Endothelial cell of umbilical vein (primary cell): ENCODE measurements at regions not wholly inside any gene's neighbourhood (a gene's known extent, or its start where the extent isn't known, plus 50 kb on each side); places are given as distances from the start of the nearest gene placed in this dataset.

Experiments used
- CTCF ChIP-seq, 2 donors: IDR thresholded peaks; 1 replicate in 1 of 2; 2 replicates in 1 of 2; pipeline ENCODE4 v1.5.1; 2011; ENCODE audit warnings: low read length in 2 of 2, mild to moderate bottlenecking in 2 of 2, moderate library complexity in 2 of 2, control low read depth in 1 of 2, inconsistent platforms in 1 of 2, low read depth in 1 of 2; ENCODE audit not compliant: insufficient read depth in 1 of 2; ENCODE audit errors: extremely low read depth in 1 of 2
- EZH2 ChIP-seq: IDR thresholded peaks from 2 replicates; pipeline ENCODE4 v1.6.1; 2012; ENCODE audit warnings: borderline replicate concordance, low read depth, mild to moderate bottlenecking, moderate library complexity, low read length, inconsistent platforms; ENCODE audit not compliant: severe bottlenecking
- FOS ChIP-seq: IDR thresholded peaks from 2 replicates; pipeline ENCODE4 v1.6.1; 2011; ENCODE audit warnings: mild to moderate bottlenecking, low read length, moderate library complexity, borderline replicate concordance; ENCODE audit not compliant: insufficient read depth
- JUN ChIP-seq: IDR thresholded peaks from 2 replicates; pipeline ENCODE4 v1.6.1; 2011; ENCODE audit warnings: borderline replicate concordance, low read depth; ENCODE audit not compliant: insufficient read length, insufficient read depth
- MAX ChIP-seq: IDR thresholded peaks from 2 replicates; pipeline ENCODE4 v1.6.1; 2011; ENCODE audit not compliant: insufficient read depth, insufficient read length
- MYC ChIP-seq: IDR thresholded peaks from one replicate; pipeline ENCODE4 v1.6.1; 2011; ENCODE audit warnings: mild to moderate bottlenecking, low read depth, low read length
- POLR2A ChIP-seq: IDR thresholded peaks from 2 replicates; pipeline ENCODE4 v1.6.1; 2012; ENCODE audit warnings: low read depth, mild to moderate bottlenecking, control low read depth, low read length
- POLR2AphosphoS5 ChIP-seq: IDR thresholded peaks from 2 replicates; pipeline ENCODE4 v1.6.1; 2012; ENCODE audit warnings: low read depth, mild to moderate bottlenecking, control low read depth, low read length, moderate library complexity; ENCODE audit not compliant: insufficient read depth

DNA sequence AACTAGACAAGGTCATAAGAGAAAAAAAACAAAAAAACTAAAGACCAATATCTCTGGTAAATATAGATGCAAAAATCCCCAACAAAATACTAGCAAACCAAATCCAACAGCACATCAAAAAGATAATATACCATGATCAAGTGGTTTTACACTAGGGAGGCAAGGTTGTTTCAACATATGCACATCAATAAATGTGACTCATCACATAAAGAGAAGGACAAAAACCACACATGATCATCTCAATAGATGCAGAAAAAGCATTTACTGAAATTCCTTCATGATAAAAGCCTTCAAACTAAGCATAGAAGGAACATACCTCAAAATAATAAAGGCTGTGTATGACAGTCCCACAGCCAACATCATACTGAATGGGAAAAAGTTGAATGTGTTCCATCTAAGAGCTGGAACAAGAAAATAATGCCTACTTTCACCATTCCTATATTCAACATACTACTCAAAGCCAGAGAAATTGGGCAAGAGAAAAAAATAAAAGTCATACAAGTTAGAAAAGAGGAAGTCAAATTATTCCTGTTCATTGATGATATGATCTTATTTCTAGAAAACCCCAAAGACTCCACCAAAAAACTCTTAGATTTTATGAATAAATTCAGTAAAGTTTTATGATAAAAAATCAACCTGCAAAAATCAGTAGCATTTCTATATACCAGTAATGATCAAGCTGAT, 72.2 kb upstream of the FAM169A start:
- no peak for TF ChIP-seq CTCF (IDR thresholded peaks at IDR 0.05; ENCODE audit: extremely low read depth in 1 of 2, insufficient read depth in 1 of 2, low read depth in 1 of 2, low read length in 2 of 2)
- no peak for TF ChIP-seq POLR2A
- no peak for TF ChIP-seq FOS
- TF ChIP-seq POLR2AphosphoS5 = no peak
- no peak for TF ChIP-seq EZH2
- TF ChIP-seq MAX = no peak
- no peak for TF ChIP-seq JUN
- no peak for TF ChIP-seq MYC
